ENCODE measurements at regions not wholly inside any gene's neighbourhood (a gene's known extent, or its start where the extent isn't known, plus 50 kb on each side); places are given as distances from the start of the nearest gene placed in this dataset.

DNA sequence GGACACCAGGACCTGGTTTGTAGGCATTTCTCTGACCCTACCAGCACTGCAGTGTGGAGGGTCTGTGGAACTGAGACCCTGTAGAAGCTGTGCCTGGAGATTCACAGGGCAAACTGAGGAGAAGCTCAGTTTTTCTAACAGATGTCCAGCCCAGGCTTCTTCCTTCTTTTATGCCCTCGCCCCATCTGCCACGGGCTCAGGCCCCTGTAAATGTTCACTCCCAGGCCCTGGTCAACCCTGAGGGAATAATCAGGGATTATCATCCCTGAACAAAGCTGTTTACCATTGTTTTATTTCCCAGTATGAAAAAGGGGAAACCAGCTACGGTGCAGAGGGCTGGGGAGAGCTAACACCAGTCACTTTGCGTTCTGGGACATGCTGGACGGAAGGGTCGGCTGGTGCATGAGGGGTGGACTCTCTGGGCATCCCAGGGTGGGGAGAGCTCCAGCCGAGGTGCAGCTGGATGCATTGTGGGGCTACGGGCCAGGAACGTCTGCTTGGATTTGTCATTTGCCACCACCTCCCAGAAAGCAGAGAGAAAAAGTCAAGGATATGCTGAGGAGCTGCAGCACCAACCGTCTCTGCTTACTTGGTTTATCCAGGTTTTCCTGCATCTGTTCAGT is 183.8 kb downstream of the TFCP2L1 start:
- TF ChIP-seq, protein P1, sequence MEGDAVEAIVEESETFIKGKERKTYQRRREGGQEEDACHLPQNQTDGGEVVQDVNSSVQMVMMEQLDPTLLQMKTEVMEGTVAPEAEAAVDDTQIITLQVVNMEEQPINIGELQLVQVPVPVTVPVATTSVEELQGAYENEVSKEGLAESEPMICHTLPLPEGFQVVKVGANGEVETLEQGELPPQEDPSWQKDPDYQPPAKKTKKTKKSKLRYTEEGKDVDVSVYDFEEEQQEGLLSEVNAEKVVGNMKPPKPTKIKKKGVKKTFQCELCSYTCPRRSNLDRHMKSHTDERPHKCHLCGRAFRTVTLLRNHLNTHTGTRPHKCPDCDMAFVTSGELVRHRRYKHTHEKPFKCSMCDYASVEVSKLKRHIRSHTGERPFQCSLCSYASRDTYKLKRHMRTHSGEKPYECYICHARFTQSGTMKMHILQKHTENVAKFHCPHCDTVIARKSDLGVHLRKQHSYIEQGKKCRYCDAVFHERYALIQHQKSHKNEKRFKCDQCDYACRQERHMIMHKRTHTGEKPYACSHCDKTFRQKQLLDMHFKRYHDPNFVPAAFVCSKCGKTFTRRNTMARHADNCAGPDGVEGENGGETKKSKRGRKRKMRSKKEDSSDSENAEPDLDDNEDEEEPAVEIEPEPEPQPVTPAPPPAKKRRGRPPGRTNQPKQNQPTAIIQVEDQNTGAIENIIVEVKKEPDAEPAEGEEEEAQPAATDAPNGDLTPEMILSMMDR (IDR thresholded peaks at IDR 0.05; ENCODE audit: extremely low read depth, insufficient read depth, missing control alignments), result no peak
- in situ Hi-C loops (cut with MboI; ENCODE audit: low pct_unique_long_range_greater_than_20kb, low sequenced_read_pairs, unreplicated experiment), result no loop called here
- DNase-seq (ENCODE audit: low spot score), result no peak

DNA sequence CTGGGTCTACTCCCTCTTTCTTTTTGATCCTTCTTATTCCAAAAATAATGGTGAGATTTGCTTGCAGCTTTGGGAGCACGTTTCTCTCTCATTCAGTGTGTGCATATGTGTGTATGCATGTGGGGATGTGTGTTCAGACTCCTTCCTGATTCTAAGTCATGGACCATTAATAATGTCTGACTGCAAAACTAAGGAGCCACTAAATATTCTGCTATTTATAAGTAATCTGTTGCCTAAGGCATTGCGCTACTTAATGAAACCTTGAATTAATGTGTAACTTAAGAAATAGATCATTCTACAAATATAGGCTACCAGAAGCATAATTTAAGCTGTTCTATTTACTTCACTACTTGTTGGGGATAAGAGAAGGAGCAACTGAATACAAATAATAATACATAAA is 182.1 kb downstream of the TFCP2L1 start:
- TF ChIP-seq, protein P1 (IDR thresholded peaks at IDR 0.05; ENCODE audit: extremely low read depth, insufficient read depth, missing control alignments), result no peak
- DNase-seq (ENCODE audit: low spot score), result no peak
- in situ Hi-C loops (cut with MboI; ENCODE audit: low pct_unique_long_range_greater_than_20kb, low sequenced_read_pairs, unreplicated experiment), result no loop called here

DNA sequence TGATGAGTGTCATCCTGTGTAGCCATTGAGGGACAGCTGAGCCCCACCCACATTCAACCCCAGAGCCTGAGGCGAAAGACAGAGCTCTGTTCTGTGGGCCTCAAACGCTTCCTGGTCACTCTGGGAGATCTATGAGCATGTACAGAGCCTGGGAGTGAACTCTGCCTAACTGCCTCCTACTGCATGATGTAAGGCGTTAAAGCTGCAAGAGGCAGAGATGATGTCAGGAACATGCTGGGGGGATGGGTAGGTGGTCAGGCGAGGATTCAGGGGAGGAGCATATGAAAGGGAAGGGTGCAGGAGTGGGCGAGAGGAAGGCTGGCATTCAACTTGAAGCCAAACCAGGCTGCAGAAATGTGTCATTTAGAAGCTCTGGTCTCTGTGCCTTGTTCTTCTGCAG is 181.0 kb downstream of the TFCP2L1 start:
- TF ChIP-seq, protein P1 (IDR thresholded peaks at IDR 0.05; ENCODE audit: extremely low read depth, insufficient read depth, missing control alignments), result no peak
- in situ Hi-C loops (cut with MboI; ENCODE audit: low pct_unique_long_range_greater_than_20kb, low sequenced_read_pairs, unreplicated experiment), result no loop called here
- no peak for DNase-seq (ENCODE audit: low spot score)

DNA sequence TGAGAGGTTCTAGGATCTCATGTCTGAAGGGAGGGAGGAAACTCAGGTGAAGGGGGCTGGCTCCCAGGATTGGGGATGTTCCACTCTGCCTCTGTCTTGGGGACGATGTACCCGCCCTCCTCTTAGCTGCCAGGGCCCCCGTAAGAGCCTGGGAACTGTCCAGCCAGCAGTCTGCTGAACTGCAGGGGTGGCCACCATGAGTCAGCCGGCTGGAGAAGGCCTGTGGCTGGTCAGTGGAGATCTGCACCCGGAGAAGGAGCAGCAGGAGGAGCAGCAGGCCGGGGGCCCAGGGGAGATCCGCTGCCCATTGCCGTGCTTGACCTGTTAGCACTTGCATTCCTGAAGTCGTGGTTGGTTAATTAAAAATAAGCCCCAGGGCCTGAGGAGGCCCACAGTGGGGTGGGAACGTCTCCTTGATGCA is 180.3 kb downstream of the TFCP2L1 start:
- TF ChIP-seq, protein P1 (IDR thresholded peaks at IDR 0.05; ENCODE audit: extremely low read depth, insufficient read depth, missing control alignments), result no peak
- DNase-seq (ENCODE audit: low spot score), result no peak
- in situ Hi-C loops (cut with MboI; ENCODE audit: low pct_unique_long_range_greater_than_20kb, low sequenced_read_pairs, unreplicated experiment), result no loop called here

DNA sequence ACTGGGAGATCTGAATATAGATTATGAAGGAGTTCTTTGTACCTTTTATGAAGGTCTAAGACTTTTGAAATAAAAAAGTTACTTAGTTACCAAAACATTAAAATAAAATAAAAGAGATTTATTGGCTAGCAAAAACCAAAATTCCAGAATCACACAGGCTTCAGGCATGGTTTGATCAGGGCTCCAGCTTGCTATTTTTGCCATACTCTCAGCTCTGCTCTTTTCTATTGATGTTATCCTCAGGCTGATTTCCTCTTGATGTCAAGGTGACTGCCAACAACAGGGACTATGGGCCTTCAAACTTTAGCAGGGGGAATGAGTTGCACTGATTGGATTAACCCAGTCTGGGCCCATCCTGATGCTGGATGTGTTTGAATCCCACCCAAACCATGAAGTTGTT is 174.1 kb downstream of the TFCP2L1 start:
- in situ Hi-C loops (cut with MboI; ENCODE audit: low pct_unique_long_range_greater_than_20kb, low sequenced_read_pairs, unreplicated experiment), result no loop called here
- DNase-seq (ENCODE audit: low spot score), result no peak
- TF ChIP-seq, protein P1 (IDR thresholded peaks at IDR 0.05; ENCODE audit: extremely low read depth, insufficient read depth, missing control alignments), result no peak

DNA sequence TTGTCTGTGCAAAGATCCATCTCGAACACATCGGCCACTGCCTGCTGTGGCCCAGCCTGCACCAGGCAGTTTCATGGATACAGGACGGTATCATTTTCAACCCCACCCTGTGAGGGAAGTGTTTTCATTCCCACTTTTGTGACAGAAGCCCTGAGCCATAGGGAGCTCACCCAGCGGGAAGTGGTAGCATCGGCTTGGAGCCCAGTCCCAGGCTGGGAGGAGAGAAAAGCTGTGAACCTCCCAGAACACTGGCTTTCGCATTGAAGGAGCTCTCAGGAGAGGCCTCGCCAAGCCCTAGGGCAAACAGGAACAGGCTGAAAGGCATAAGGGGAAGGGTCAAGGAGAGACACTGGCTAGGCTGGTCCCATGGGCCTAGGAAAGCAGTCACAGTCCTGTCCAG is 166.1 kb downstream of the TFCP2L1 start:
- TF ChIP-seq, protein P1 (IDR thresholded peaks at IDR 0.05; ENCODE audit: extremely low read depth, insufficient read depth, missing control alignments), result no peak
- no peak for DNase-seq (ENCODE audit: low spot score)

More for the DNA sequence above, 166.1 kb downstream of the TFCP2L1 start:
- in situ Hi-C loops (cut with MboI; ENCODE audit: low pct_unique_long_range_greater_than_20kb, low sequenced_read_pairs, unreplicated experiment), result no loop called here
